OCI-LY3 (cell line): ENCODE measurements at regions not wholly inside any gene's neighbourhood (a gene's known extent, or its start where the extent isn't known, plus 50 kb on each side); places are given as distances from the start of the nearest gene placed in this dataset.

ENCODE experiments used
- H2AFZ ChIP-seq: fragments of 200-600, 300-600 bp; shearing (Covaris generic); 2 replicates; pipeline ENCODE4 v1.6.0; 2014; ENCODE audit warnings: antibody characterized with exemption, low read depth, low read length
- H3K27ac ChIP-seq: fragments of 200-600, 300-600 bp; sonication (generic); 2 replicates; pipeline ENCODE4 v1.5.1; 2014; ENCODE audit warnings: mild to moderate bottlenecking, low read length, moderate library complexity, mixed read lengths
- H3K27me3 ChIP-seq: fragments of 200-600, 300-600 bp; sonication (generic); 2 replicates; pipeline ENCODE4 v1.6.1; 2014; ENCODE audit warnings: low read depth, low read length, mixed read lengths
- H3K36me3 ChIP-seq: fragments of 200-600, 300-600 bp; sonication (generic); replicated peaks from 2 replicates; pipeline ENCODE3; 2014; ENCODE audit warnings: low read depth, low read length, mixed read lengths
- H3K4me1 ChIP-seq: fragments of 300-600, 200-600 bp; sonication (generic); 2 replicates; pipeline ENCODE4 v1.6.1; 2014; ENCODE audit warnings: low read length, mixed read lengths
- H3K4me2 ChIP-seq: fragments of 200-600, 300-600 bp; sonication (generic); 2 replicates; pipeline ENCODE4 v1.6.1; 2014; ENCODE audit warnings: low read length, mixed read lengths
- H3K4me3 ChIP-seq: fragments of 300-600, 200-600 bp; sonication (generic); 2 replicates; pipeline ENCODE4 v1.5.1; 2014; ENCODE audit warnings: antibody characterized with exemption, mild to moderate bottlenecking, low read length, moderate library complexity
- H3K79me2 ChIP-seq: fragments of 300-600, 200-600 bp; shearing (Covaris generic); 2 replicates; pipeline ENCODE4 v1.6.1; 2014; ENCODE audit warnings: mild to moderate bottlenecking, low read length, mixed read lengths
- H3K9ac ChIP-seq: fragments of 300-600, 200-600 bp; shearing (Covaris generic); 2 replicates; pipeline ENCODE4 v1.6.0; 2014; ENCODE audit warnings: mild to moderate bottlenecking, low read length, moderate library complexity
- H3K9me3 ChIP-seq: fragments of 200-600, 300-600 bp; shearing (Covaris generic); 2 replicates; pipeline ENCODE4 v1.6.1; 2014; ENCODE audit warnings: low read length, mixed read lengths; ENCODE audit not compliant: insufficient read depth
- H4K20me1 ChIP-seq: fragments of 200-600, 300-600 bp; sonication (generic); 2 replicates; pipeline ENCODE4 v1.6.1; 2016; ENCODE audit warnings: low read length, mixed read lengths; ENCODE audit not compliant: insufficient read depth
- EZH2phosphoT487 ChIP-seq: fragments of 200-600 bp; shearing (Covaris generic); IDR thresholded peaks from 2 replicates; pipeline ENCODE4 v1.6.1; 2018; ENCODE audit warnings: antibody characterized with exemption, mixed run types, low read depth
- TF ChIP-seq, protein P1 (sequence below): fragments of 200-600, 300-600 bp; sonication (generic); IDR thresholded peaks from 2 replicates; pipeline ENCODE4 v1.5.1; 2014; ENCODE audit warnings: antibody characterized with exemption, low read length, low read depth

DNA sequence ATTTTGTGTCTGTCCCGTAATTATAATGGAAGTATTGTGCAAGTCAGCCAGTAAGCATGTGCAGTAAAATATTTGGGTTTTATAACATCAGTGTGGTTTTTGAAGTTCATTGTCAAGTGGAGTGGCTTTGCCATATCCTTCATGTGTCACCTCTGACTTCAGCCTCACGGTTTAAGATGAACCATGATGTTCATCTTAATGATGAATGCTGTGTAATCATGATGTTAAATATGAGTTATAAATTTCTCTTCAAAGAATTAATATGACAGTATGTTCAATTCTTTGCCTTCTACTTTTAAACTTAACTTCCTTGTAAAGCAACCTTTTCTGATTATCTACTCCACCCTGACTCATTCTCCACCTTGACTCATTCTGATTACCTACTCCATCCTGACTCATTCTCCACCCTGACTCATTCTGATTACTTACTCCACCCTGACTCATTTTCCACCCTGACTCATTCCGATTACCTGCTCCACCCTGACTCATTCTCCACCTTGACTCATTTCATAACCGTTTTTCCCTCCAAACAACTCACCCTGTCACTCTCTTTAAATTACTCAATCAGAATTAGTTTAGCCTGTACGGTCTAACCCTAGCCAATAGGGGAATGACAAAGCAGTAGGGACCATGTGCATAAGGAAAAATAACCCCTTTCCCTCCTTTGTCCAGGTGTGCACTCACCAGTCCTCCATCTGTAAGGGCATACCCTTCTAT lies 50.3 kb upstream of the ANKRD10 start:
- H3K4me2 ChIP-seq: peak overlapping the region; percentile 60
- H2AFZ ChIP-seq: no peak overlapping the region
- H3K36me3 ChIP-seq: peaks cover 18% of the 10 kb centered on the region
- no peaks in the 10 kb centered on the region for H3K27me3 ChIP-seq
- H4K20me1 ChIP-seq: no peaks in the 10 kb centered on the region
- H3K9ac ChIP-seq: peak overlapping the region; percentile 46; the same call in 1 of the 2 replicates
- peak overlapping the region; percentile 86 for H3K27ac ChIP-seq
- peaks cover 32% of the 10 kb centered on the region for H3K9me3 ChIP-seq
- peak overlapping the region; percentile 24 for H3K4me3 ChIP-seq
- H3K79me2 ChIP-seq: no peaks in the 10 kb centered on the region
- peaks cover 33% of the 10 kb centered on the region for H3K4me1 ChIP-seq
- TF ChIP-seq EZH2phosphoT487: peak; percentile 56; the same call in 1 of the 2 replicates
- TF ChIP-seq, protein P1, sequence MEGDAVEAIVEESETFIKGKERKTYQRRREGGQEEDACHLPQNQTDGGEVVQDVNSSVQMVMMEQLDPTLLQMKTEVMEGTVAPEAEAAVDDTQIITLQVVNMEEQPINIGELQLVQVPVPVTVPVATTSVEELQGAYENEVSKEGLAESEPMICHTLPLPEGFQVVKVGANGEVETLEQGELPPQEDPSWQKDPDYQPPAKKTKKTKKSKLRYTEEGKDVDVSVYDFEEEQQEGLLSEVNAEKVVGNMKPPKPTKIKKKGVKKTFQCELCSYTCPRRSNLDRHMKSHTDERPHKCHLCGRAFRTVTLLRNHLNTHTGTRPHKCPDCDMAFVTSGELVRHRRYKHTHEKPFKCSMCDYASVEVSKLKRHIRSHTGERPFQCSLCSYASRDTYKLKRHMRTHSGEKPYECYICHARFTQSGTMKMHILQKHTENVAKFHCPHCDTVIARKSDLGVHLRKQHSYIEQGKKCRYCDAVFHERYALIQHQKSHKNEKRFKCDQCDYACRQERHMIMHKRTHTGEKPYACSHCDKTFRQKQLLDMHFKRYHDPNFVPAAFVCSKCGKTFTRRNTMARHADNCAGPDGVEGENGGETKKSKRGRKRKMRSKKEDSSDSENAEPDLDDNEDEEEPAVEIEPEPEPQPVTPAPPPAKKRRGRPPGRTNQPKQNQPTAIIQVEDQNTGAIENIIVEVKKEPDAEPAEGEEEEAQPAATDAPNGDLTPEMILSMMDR: no peak
